Left ventricle myocardium inferior (tissue), 1 donor: ENCODE measurements at regions not wholly inside any gene's neighbourhood (a gene's known extent, or its start where the extent isn't known, plus 50 kb on each side); places are given as distances from the start of the nearest gene placed in this dataset.

ENCODE experiments used
- DNase-seq: peaks from one replicate; pipeline ENCODE4 v3.0.0-alpha.2; 2020
- H3K27ac ChIP-seq: fragments of 200-600 bp; replicated peaks from 2 replicates; pipeline ENCODE4 v1.8.0; 2021
- H3K27me3 ChIP-seq: fragments of 200-600 bp; 2 replicates; pipeline ENCODE4 v1.8.0; 2021; ENCODE audit warnings: low read depth
- H3K36me3 ChIP-seq: fragments of 200-600 bp; 2 replicates; pipeline ENCODE4 v1.8.0; 2021
- H3K4me1 ChIP-seq: fragments of 200-600 bp; 2 replicates; pipeline ENCODE4 v1.8.0; 2021
- H3K4me3 ChIP-seq: fragments of 200-600 bp; 2 replicates; pipeline ENCODE4 v1.8.0; 2021; ENCODE audit warnings: mild to moderate bottlenecking, moderate library complexity
- H3K9me3 ChIP-seq: fragments of 200-600 bp; replicated peaks from 2 replicates; pipeline ENCODE4 v1.8.0; 2021
- intact Hi-C: fragments of 100-400 bp; cut with micrococcal nuclease; formaldehyde crosslinking; loops from one replicate; pipeline ENCODE4 v1.11.0; 2022
- TF ChIP-seq, protein P1 (sequence below): fragments of 200-600 bp; IDR thresholded peaks from 2 replicates; pipeline ENCODE4 v1.8.0; 2021; ENCODE audit warnings: antibody characterized with exemption, mild to moderate bottlenecking, borderline replicate concordance
- donor health status: DM: no; HTN: yes; CAD: no; lungs with severe emphysema.

DNA sequence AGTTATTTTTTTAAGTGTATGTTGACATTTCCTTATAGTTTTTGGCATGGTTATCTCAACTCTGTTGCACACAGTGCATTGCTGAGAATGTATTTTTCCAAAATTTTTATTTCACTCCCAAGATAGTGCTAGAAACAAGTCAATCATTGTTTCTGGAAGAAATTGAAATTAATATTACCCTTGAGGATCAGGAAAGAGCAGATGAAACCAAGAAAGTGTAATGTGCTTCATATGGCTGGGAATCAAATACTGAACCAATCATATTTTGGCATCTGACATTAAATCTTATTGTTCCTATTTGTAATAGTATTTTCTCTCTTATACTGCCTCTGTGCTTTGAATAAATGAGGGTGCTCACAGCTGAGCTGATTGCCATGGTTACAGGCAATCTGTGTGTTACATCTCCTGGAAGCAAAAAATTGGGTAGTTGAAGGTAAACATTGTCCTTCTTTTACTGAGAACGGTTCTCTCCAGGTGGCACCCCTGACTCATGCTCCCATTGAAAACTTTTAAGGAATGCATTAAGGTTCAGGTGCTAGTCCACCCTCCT is 358.2 kb upstream of the NR3C2 start:
- H3K27ac ChIP-seq, result no peak overlapping the region
- TF ChIP-seq, protein P1, sequence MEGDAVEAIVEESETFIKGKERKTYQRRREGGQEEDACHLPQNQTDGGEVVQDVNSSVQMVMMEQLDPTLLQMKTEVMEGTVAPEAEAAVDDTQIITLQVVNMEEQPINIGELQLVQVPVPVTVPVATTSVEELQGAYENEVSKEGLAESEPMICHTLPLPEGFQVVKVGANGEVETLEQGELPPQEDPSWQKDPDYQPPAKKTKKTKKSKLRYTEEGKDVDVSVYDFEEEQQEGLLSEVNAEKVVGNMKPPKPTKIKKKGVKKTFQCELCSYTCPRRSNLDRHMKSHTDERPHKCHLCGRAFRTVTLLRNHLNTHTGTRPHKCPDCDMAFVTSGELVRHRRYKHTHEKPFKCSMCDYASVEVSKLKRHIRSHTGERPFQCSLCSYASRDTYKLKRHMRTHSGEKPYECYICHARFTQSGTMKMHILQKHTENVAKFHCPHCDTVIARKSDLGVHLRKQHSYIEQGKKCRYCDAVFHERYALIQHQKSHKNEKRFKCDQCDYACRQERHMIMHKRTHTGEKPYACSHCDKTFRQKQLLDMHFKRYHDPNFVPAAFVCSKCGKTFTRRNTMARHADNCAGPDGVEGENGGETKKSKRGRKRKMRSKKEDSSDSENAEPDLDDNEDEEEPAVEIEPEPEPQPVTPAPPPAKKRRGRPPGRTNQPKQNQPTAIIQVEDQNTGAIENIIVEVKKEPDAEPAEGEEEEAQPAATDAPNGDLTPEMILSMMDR, result no peak
- H3K36me3 ChIP-seq, result no peaks in the 10 kb centered on the region
- no peaks in the 10 kb centered on the region for H3K27me3 ChIP-seq
- no peaks in the 10 kb centered on the region for H3K9me3 ChIP-seq
- intact Hi-C loops, result no loop called here
- H3K4me1 ChIP-seq, result peaks cover 5% of the 10 kb centered on the region
- no peak overlapping the region for H3K4me3 ChIP-seq
- DNase-seq, result no peak

DNA sequence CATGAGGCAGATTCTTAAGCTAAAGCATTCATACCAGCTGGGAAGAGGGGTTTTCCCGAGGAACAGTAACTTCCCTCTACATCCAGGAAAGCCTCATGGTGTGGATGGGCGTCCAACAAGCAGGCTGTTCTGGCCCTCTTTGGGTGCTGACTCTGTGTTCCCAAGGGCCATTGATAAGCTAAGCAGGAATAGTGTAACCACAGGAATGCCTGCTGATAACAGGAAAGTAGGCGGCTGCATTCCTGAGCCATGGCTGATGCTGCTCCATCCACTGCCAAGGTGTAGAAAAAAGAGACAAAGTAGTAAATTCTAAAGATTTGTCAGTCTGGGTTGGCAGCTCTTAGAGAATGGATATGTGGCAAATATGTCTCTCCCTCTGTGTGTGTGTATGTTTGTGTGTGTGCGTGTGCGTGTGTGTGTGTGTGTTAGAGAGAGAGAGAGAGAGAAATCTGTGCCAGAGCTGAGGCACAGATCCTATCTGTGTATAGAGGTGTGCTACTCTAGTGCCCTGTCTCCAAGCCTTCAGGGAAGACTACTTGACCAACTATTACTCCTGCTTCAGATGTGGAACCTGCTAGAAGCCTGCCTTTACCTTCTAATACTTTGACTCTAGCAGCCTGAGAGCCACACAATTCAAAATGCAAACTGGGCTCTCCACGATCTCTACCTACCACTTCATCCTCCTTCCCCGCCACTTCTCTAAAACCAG is 353.1 kb upstream of the NR3C2 start:
- TF ChIP-seq, protein P1, result no peak
- Histone ChIP-seq H3K36me3 (no peaks in the 10 kb centered on the region), H3K4me1 (peaks cover 21% of the 10 kb centered on the region), H3K4me3 (no peak overlapping the region), H3K27me3 (no peaks in the 10 kb centered on the region), H3K9me3 (no peaks in the 10 kb centered on the region), H3K27ac (peak overlapping the region; percentile 57)
- peak; percentile 25 for DNase-seq
- intact Hi-C loops, result no loop called here

DNA sequence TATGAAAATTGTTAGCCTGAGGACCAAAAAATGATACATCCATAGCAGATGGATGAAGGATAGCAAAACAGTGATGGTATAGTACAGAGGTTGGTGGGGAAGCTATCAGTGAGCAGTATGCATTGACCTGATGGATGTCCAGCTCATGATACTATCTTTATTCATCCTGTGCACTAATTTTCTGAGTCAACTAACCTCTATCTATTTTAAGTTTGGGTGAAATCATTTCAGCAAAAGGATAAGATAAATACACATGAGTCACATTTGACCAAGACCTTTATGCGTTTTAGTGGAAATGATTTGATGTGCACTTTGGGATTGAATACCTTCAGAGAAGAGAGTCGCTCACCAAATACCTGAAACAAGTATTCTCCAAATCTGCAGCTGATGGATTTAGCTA is 351.0 kb upstream of the NR3C2 start:
- Histone ChIP-seq H3K27me3 (no peaks in the 10 kb centered on the region), H3K9me3 (no peaks in the 10 kb centered on the region), H3K4me1 (peaks cover 31% of the 10 kb centered on the region), H3K27ac (no peak overlapping the region), H3K4me3 (no peak overlapping the region), H3K36me3 (no peaks in the 10 kb centered on the region)
- no peak for DNase-seq
- TF ChIP-seq, protein P1, result no peak
- intact Hi-C loops, result no loop called here

DNA sequence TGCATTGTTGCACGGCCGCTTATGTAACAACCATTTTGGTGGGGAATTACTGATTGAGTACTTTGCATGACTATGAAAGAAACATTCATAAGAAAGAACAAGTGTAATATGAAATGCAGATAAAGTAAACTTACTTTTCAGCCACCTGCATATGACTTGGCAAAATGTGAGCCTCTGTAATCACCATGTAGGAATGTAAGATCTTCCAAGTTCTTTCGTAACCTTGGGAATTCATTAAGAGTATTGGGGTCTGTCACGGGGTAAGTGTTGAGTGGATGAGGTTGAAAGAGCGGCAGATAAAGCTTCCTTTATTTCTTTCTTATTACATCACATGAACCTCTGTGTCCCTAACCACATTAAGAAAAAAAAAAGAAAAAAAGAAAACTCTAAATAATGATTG is 348.5 kb upstream of the NR3C2 start:
- DNase-seq, result no peak
- TF ChIP-seq, protein P1, result no peak
- Histone ChIP-seq H3K9me3 (no peaks in the 10 kb centered on the region), H3K27ac (no peak overlapping the region), H3K36me3 (no peaks in the 10 kb centered on the region), H3K27me3 (no peaks in the 10 kb centered on the region), H3K4me3 (no peak overlapping the region), H3K4me1 (peaks cover 34% of the 10 kb centered on the region)
- intact Hi-C loops, result no loop called here

DNA sequence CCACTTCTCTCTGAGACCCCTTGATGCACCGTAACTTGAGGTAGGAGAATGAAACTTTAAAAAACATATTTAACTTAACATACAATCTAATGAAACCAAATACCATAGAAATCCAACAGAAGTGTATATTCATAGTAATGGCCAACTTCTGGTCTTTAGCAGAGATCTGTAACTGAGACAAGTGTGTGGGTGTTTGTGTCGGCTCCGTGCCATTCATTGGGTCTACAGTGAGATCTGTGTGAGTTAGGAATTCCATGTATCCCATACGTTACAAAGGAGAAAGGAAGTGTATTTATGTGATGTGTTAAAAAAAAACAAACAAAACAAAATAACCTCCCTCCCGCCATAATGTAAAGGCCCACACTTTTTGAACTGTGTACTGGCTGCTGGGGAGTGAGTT is 348.0 kb upstream of the NR3C2 start:
- intact Hi-C loops, result no loop called here
- Histone ChIP-seq H3K4me1 (peaks cover 30% of the 10 kb centered on the region), H3K27me3 (no peaks in the 10 kb centered on the region), H3K36me3 (no peaks in the 10 kb centered on the region), H3K4me3 (no peak overlapping the region), H3K9me3 (no peaks in the 10 kb centered on the region), H3K27ac (no peak overlapping the region)
- DNase-seq, result no peak
- TF ChIP-seq, protein P1, result no peak
